ENCODE measurements at regions not wholly inside any gene's neighbourhood (a gene's known extent, or its start where the extent isn't known, plus 50 kb on each side); places are given as distances from the start of the nearest gene placed in this dataset.

- DNase-seq = no peak
Observed at GRCh38 chr14:104431929-104432541, 147.5 kb upstream of the C14orf180 start.

- no peak for DNase-seq
Observed at GRCh38 chr14:104432611-104433231, 146.8 kb upstream of the C14orf180 start.

GRCh38 chr14:104433401-104434213, 146.0 kb upstream of the C14orf180 start:
- DNase-seq = no peak

GRCh38 chr14:104434214-104435076, 145.1 kb upstream of the C14orf180 start:
- no peak for DNase-seq

- no peak for DNase-seq
Observed at GRCh38 chr14:104435147-104436046, 144.2 kb upstream of the C14orf180 start.

- no peak for DNase-seq
Observed at GRCh38 chr14:104436047-104436591, 143.4 kb upstream of the C14orf180 start.

- DNase-seq = no peak
Observed at GRCh38 chr14:104436741-104437701, 142.5 kb upstream of the C14orf180 start.

- DNase-seq = no peak
Observed at GRCh38 chr14:104437703-104438102, 141.9 kb upstream of the C14orf180 start.

GRCh38 chr14:104438166-104438887, 141.2 kb upstream of the C14orf180 start:
- DNase-seq = no peak

- DNase-seq = no peak
Observed at GRCh38 chr14:104439625-104440024, 139.9 kb upstream of the C14orf180 start.

- no peak for DNase-seq
Observed at GRCh38 chr14:104440297-104440956, 139.1 kb upstream of the C14orf180 start.

GRCh38 chr14:104441275-104442106, 138.1 kb upstream of the C14orf180 start:
- DNase-seq = no peak

GRCh38 chr14:104442107-104442551, 137.4 kb upstream of the C14orf180 start:
- no peak for DNase-seq

GRCh38 chr14:104442631-104443390, 136.8 kb upstream of the C14orf180 start:
- DNase-seq = no peak

- DNase-seq = no peak
Observed at GRCh38 chr14:104443391-104444158, 136.0 kb upstream of the C14orf180 start.

Data from NCI-H446 treated with DMSO at 0.1 percent for 48 hours (cell line).